RWPE1 (cell line): ENCODE measurements at regions not wholly inside any gene's neighbourhood (a gene's known extent, or its start where the extent isn't known, plus 50 kb on each side); places are given as distances from the start of the nearest gene placed in this dataset.

Source experiments
- CTCF ChIA-PET: fragments of 350-600 bp; sonication (Branson Sonifier 250); formaldehyde crosslinking; extraction: SDS; loops from one replicate; lab custom pipeline; 2021; lab: Yijun Ruan, JAX
- POLR2A ChIA-PET: fragments of 400-600 bp; formaldehyde crosslinking; extraction: SDS; loops from one replicate; lab custom pipeline; 2020; ENCODE audit warnings: antibody characterized with exemption; ENCODE audit not compliant: low non-redundant PET; lab: Yijun Ruan, JAX
- DNase-seq: peaks from one replicate; pipeline ENCODE4 v3.0.0; 2012; ENCODE audit warnings: low spot score
- H3K27ac ChIP-seq: fragments of 450-650 bp; 2 replicates; pipeline ENCODE4 v1.5.1; 2017
- CTCF ChIP-seq: fragments of 450-650 bp; conservative IDR thresholded peaks from 2 replicates; pipeline ENCODE4 v1.5.1; 2017; ENCODE audit warnings: low read depth, mild to moderate bottlenecking

GRCh38 chr7:10557375-10557774, 416.3 kb upstream of the PHF14 start:
- POLR2A ChIA-PET, result no interaction called here
- CTCF ChIA-PET, result no interaction called here
- DNase-seq, result no peak
- H3K27ac ChIP-seq, result no peak overlapping the region
- TF ChIP-seq CTCF, result no peak

GRCh38 chr7:10560497-10560896, 413.2 kb upstream of the PHF14 start:
- TF ChIP-seq CTCF, result no peak
- POLR2A ChIA-PET, result no interaction called here
- H3K27ac ChIP-seq, result no peak overlapping the region
- CTCF ChIA-PET, result no interaction called here
- DNase-seq, result no peak

- ChIA-PET CTCF (no interaction called here), POLR2A (no interaction called here)
- no peak for TF ChIP-seq CTCF
- DNase-seq, result no peak
- H3K27ac ChIP-seq, result no peak overlapping the region
These were observed 404.8 kb upstream of the PHF14 start for GRCh38 chr7:10568891-10569290.

- no peak overlapping the region for H3K27ac ChIP-seq
- no peak for DNase-seq
- ChIA-PET CTCF (no interaction called here), POLR2A (no interaction called here)
- no peak for TF ChIP-seq CTCF
These were observed 401.9 kb upstream of the PHF14 start for GRCh38 chr7:10571759-10572158.

- no peak for TF ChIP-seq CTCF
- CTCF ChIA-PET, result no interaction called here
- POLR2A ChIA-PET, result no interaction called here
These were observed 395.8 kb upstream of the PHF14 start for GRCh38 chr7:10577866-10578374.

GRCh38 chr7:10579561-10579960, 394.1 kb upstream of the PHF14 start:
- H3K27ac ChIP-seq, result no peak overlapping the region
- ChIA-PET CTCF (interaction anchor here (0.7 kb wide), 1 partner anchor 78 kb away, joined by 3 read pairs; no protein-coding TSS in a partner anchor), POLR2A (no interaction called here)
- DNase-seq, result no peak
- TF ChIP-seq CTCF, result no peak

More at GRCh38 chr7:10577866-10578374, 395.8 kb upstream of the PHF14 start:
- no peak for DNase-seq
- H3K27ac ChIP-seq, result no peak overlapping the region
